Kidney (tissue), 13 donors: ENCODE measurements at regions not wholly inside any gene's neighbourhood (a gene's known extent, or its start where the extent isn't known, plus 50 kb on each side); places are given as distances from the start of the nearest gene placed in this dataset.

Source experiments
- DNase-seq, 5 donors: peaks; one replicate each; pipeline ENCODE4 v3.0.0-alpha.2; 2013 to 2020
- FAIRE-seq: peaks from 2 replicates; lab custom pipeline; 2012; peaks lifted over from hg19 to GRCh38; lab: Jason Lieb, UNC
- H3K27ac ChIP-seq, 2 donors: one replicate each; pipeline ENCODE4 v1.7.0; 2013; ENCODE audit warnings: low read depth in 2 of 2, low read length in 2 of 2, inconsistent platforms in 1 of 2
- H3K27me3 ChIP-seq: one replicate; pipeline ENCODE4 v1.7.1; 2013; ENCODE audit warnings: low read length, inconsistent platforms; ENCODE audit not compliant: control insufficient read depth, insufficient read depth
- H3K36me3 ChIP-seq, 3 donors: one replicate each; pipeline versions ENCODE4 v1.7.0 to v1.7.1; 2013; ENCODE audit warnings: low read length in 3 of 3, control low read depth in 1 of 3, inconsistent platforms in 1 of 3; ENCODE audit not compliant: insufficient read depth in 3 of 3, control insufficient read depth in 2 of 3
- H3K4me1 ChIP-seq, 3 donors: one replicate each; pipeline versions ENCODE4 v1.7.0 to v1.7.1; 2013; ENCODE audit warnings: low read length in 3 of 3, inconsistent platforms in 1 of 3, low read depth in 1 of 3; ENCODE audit not compliant: control insufficient read depth in 2 of 3, insufficient read depth in 2 of 3
- H3K4me3 ChIP-seq, 3 donors: one replicate each; pipeline versions ENCODE4 v1.7.0 to v1.8.1; 2013; ENCODE audit warnings: low read length in 3 of 3, control low read depth in 1 of 3, inconsistent platforms in 1 of 3
- H3K9ac ChIP-seq, 3 donors: one replicate each; pipeline versions ENCODE4 v1.7.0 to v1.7.1; 2013; ENCODE audit warnings: low read length in 3 of 3, control low read depth in 1 of 3, inconsistent platforms in 1 of 3
- H3K9me3 ChIP-seq, 3 donors: one replicate each; pipeline versions ENCODE4 v1.7.0 to v1.7.1; 2013; ENCODE audit warnings: low read length in 3 of 3, control low read depth in 1 of 3, inconsistent platforms in 1 of 3; ENCODE audit not compliant: control insufficient read depth in 2 of 3, insufficient read depth in 1 of 3
- intact Hi-C: fragments of 100-400 bp; cut with DNase I; formaldehyde crosslinking; loops from one replicate; pipeline ENCODE4 v1.11.1; 2022
- TF ChIP-seq, protein P1 (sequence below): IDR thresholded peaks from 3 replicates; pipeline ENCODE4 v1.5.1; 2012; ENCODE audit warnings: mild to moderate bottlenecking, moderate library complexity, borderline replicate concordance; ENCODE audit not compliant: insufficient read depth; ENCODE audit errors: extremely low read depth
- donor health status: control.
- donor health status: control.
- donor health status: control.
- donor health status: control.
- donor health status: control.
- donor health status: DM: yes; HTN: yes; CAD: no.
- donor health status: Normal renal cell carcinoma (clear cell type).

DNA sequence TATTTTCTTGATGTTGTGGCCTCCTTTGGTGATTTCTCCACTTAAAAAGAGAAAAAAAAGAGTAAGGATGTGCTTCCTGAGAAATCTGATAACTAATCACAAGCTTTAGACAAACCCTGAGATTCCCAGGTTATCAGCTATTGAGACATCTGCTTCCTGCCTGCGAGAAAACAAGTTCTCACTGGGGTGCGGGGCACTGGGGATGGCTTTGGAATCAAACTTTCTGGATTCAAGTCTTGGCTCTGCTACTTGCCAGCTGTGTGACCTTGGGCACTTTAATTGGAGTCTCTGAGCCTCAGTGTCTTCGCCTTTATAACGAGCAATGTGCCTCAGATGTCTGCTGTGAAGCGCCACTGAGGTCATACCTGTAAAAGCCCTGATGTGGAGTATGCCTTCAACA lies 152.5 kb upstream of the NAV2 start:
- FAIRE-seq: no peak
- Histone ChIP-seq H3K27me3 (no peaks in the 10 kb centered on the region), H3K36me3 (no peaks in the 10 kb centered on the region), H3K4me1 (peaks cover 0 to 3% (median 0%) of the 10 kb centered on the region in 3 donors), H3K9me3 (no peaks in the 10 kb centered on the region), H3K4me3 (no peak overlapping the region), H3K9ac (no peak overlapping the region), H3K27ac (no peak overlapping the region)
- DNase-seq: no peak
- intact Hi-C loops: loop anchor here (10.0 kb wide), 1 partner anchor 345 kb away; no protein-coding TSS in a partner anchor
- TF ChIP-seq, protein P1, sequence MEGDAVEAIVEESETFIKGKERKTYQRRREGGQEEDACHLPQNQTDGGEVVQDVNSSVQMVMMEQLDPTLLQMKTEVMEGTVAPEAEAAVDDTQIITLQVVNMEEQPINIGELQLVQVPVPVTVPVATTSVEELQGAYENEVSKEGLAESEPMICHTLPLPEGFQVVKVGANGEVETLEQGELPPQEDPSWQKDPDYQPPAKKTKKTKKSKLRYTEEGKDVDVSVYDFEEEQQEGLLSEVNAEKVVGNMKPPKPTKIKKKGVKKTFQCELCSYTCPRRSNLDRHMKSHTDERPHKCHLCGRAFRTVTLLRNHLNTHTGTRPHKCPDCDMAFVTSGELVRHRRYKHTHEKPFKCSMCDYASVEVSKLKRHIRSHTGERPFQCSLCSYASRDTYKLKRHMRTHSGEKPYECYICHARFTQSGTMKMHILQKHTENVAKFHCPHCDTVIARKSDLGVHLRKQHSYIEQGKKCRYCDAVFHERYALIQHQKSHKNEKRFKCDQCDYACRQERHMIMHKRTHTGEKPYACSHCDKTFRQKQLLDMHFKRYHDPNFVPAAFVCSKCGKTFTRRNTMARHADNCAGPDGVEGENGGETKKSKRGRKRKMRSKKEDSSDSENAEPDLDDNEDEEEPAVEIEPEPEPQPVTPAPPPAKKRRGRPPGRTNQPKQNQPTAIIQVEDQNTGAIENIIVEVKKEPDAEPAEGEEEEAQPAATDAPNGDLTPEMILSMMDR: no peak

DNA sequence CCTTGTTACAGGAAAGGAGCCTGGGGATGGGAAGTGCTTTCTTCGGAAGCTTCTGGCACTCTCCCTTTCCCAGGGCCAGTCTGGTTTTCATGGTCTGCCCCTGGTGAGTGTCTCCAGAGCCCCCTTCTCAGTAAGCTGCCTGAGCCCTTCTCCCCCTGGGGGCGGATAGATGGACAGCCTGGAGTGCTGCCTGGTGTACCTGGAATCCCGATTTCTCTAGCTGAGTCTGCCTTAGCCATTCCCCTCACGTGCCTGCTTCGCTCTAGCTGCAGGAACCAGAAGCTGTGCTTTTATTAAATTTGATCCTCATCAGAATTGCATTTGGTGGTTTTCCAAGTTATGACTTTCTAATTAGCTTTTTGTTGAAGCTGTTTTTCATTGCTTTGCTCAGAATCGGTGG lies 152.9 kb upstream of the NAV2 start:
- FAIRE-seq (no peak), DNase-seq (no peak)

DNA sequence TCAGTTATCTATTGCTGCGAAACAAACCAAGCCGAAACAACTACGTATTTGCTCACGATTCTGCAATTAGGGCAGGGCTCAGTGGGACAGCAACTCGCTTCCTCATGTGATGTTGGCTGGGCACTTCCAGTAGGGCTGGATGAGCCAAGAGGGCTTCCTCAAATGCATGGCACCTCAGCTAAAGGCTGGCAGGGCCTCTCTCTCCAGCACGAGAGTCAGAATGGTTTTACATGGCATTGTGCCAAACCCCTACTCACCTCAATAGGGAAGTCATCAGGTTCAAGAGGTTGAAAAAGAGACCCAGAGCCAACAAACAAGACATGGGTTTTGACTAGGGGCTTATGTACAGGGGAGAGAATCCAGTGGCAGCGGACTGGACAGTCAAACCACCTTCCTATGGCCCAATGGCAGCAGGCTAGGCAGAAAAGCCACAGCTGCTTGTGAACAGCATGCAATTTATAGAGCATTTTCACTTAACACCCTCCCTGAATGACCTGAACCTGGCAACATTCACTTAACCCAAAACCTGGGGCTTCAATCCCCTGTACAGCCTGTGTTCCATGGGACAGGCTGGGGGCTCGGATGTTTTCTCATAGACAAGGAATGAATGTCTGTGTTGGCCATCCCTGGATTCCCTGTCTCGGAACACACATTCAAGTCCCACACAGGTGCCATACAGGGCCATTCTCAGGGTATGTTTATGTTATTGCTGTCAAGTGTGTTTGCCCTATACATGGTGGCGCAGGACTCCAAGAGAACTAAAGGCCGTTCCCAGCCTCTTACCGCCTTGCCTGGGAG lies 154.2 kb upstream of the NAV2 start:
- intact Hi-C loops: loop anchor here (10.0 kb wide), 1 partner anchor 484 kb away; no protein-coding TSS in a partner anchor
- no peak overlapping the region for H3K9ac ChIP-seq

More for the DNA sequence above, 152.9 kb upstream of the NAV2 start:
- H3K9me3 ChIP-seq: no peaks in the 10 kb centered on the region
- H3K27ac ChIP-seq: no peak overlapping the region
- no peak overlapping the region for H3K4me3 ChIP-seq
- no peaks in the 10 kb centered on the region for H3K27me3 ChIP-seq
- peaks cover 0 to 3% (median 0%) of the 10 kb centered on the region in 3 donors for H3K4me1 ChIP-seq
- intact Hi-C loops: loop anchor here (10.0 kb wide), 2 partner anchors 345 to 485 kb away; no protein-coding TSS in a partner anchor
- TF ChIP-seq, protein P1: no peak
- H3K36me3 ChIP-seq: no peaks in the 10 kb centered on the region
- H3K9ac ChIP-seq: no peak overlapping the region

More for the DNA sequence above, 154.2 kb upstream of the NAV2 start:
- no peak for DNase-seq
- FAIRE-seq: no peak
- no peaks in the 10 kb centered on the region for H3K27me3 ChIP-seq
- no peaks in the 10 kb centered on the region for H3K9me3 ChIP-seq
- TF ChIP-seq, protein P1: no peak
- H3K36me3 ChIP-seq: no peaks in the 10 kb centered on the region
- H3K4me3 ChIP-seq: no peak overlapping the region
- H3K4me1 ChIP-seq: no peaks in the 10 kb centered on the region
- H3K27ac ChIP-seq: no peak overlapping the region
